Transverse colon (tissue), 4 donors: ENCODE measurements at regions not wholly inside any gene's neighbourhood (a gene's known extent, or its start where the extent isn't known, plus 50 kb on each side); places are given as distances from the start of the nearest gene placed in this dataset.
"Not testable (repeated sequence)": the region's sequence is repeated elsewhere in the genome, so short reads cannot be mapped to it uniquely, and the experiment has no call there.

ENCODE experiments used
- DNase-seq: peaks from one replicate; pipeline ENCODE4 v3.0.0-alpha.2; 2019
- H3K27ac ChIP-seq, 4 donors: fragments of 200-600 bp; sonication (generic); 2 replicates each; pipeline ENCODE4 v1.5.1; 2016 to 2018; ENCODE audit warnings: inconsistent platforms in 4 of 4
- H3K27me3 ChIP-seq: fragments of 200-600 bp; sonication (generic); 2 replicates; pipeline ENCODE4 v1.5.1; 2017; ENCODE audit warnings: inconsistent platforms
- H3K36me3 ChIP-seq, 4 donors: fragments of 200-600 bp; sonication (generic); 2 replicates each; pipeline ENCODE4 v1.5.1; 2017 to 2019; ENCODE audit warnings: inconsistent platforms in 4 of 4
- H3K4me1 ChIP-seq, 4 donors: fragments of 200-600 bp; sonication (generic); 2 replicates each; pipeline ENCODE4 v1.5.1; 2017 to 2020; ENCODE audit warnings: inconsistent platforms in 4 of 4
- H3K4me3 ChIP-seq, 4 donors: fragments of 200-600 bp; sonication (generic); 1 replicate in 1 of 4; 2 replicates in 3 of 4; pipeline versions ENCODE4 v1.5.1 to v1.6.1; 2017 to 2019; ENCODE audit warnings: inconsistent platforms in 4 of 4
- H3K9me3 ChIP-seq, 2 donors: fragments of 200-600 bp; sonication (generic); 2 replicates each; pipeline ENCODE4 v1.5.1; 2017 to 2019; ENCODE audit warnings: inconsistent platforms in 2 of 2
- CTCF ChIP-seq, 5 experiments: fragments of 200-600 bp in 3 of 5; fragments of 450-650 bp in 2 of 5; sonication (generic) in 3 of 5; IDR thresholded peaks; 1 replicate in 2 of 5; 2 replicates in 3 of 5; pipeline ENCODE4 v1.5.1; 2016 to 2017; ENCODE audit warnings: antibody characterized with exemption in 5 of 5, inconsistent platforms in 3 of 5, mild to moderate bottlenecking in 2 of 5, moderate library complexity in 1 of 5
- EP300 ChIP-seq: sonication (generic); formaldehyde crosslinking; IDR thresholded peaks from one replicate; pipeline ENCODE4 v1.6.1; 2017; ENCODE audit warnings: antibody characterized with exemption, low read depth
- POLR2A ChIP-seq: fragments of 450-650 bp; IDR thresholded peaks from one replicate; pipeline ENCODE4 v1.6.1; 2016; ENCODE audit warnings: antibody characterized with exemption, mild to moderate bottlenecking, moderate library complexity
- POLR2AphosphoS5 ChIP-seq, 3 donors: sonication (generic); formaldehyde crosslinking; IDR thresholded peaks; one replicate each; pipeline ENCODE4 v1.6.1; 2016; ENCODE audit warnings: antibody characterized with exemption in 3 of 3
- WGBS, 2 donors: methylation state at CpG; one replicate each; pipeline ENCODE4 v1.1.5; 2018; ENCODE audit warnings: low coverage in 1 of 2; 5-methylcytosine and 5-hydroxymethylcytosine counted together
- in situ Hi-C, 4 donors: fragments of 200-750 bp; cut with MboI; loops; one replicate each; pipeline versions ENCODE4 v1.15.0 to v1.15.1; 2017; ENCODE audit warnings: low sequenced_read_pairs in 3 of 4, low pct_ligation_motif_present in 1 of 4, low pct_unique_long_range_greater_than_20kb in 1 of 4
- intact Hi-C: fragments of 100-400 bp; cut with DNase I; formaldehyde crosslinking; loops from one replicate; pipeline ENCODE4 v1.15.1; 2023; ENCODE audit warnings: low total_unique reads

- in situ Hi-C loops (no loop called here), intact Hi-C loops (loop anchor here (5.0 kb wide), 1 partner anchor 579 kb away; no protein-coding TSS in a partner anchor)
- Histone ChIP-seq H3K27me3 (no peaks in the 10 kb centered on the region), H3K9me3 (no peaks in the 10 kb centered on the region), H3K4me3 (no peak overlapping the region), H3K27ac (no peak overlapping the region), H3K36me3 (no peaks in the 10 kb centered on the region), H3K4me1 (no peaks in the 10 kb centered on the region)
- no peak for DNase-seq
- 67 to 89% methylated on average over 2 of the region's 2 CpGs for WGBS, 2 donors
- TF ChIP-seq POLR2AphosphoS5 (IDR thresholded peaks at IDR 0.05): no peak
- TF ChIP-seq POLR2A: no peak
Observed at GRCh38 chr7:118861581-118861980, 637.1 kb downstream of the ANKRD7 start.

- TF ChIP-seq EP300: no peak
- TF ChIP-seq CTCF (IDR thresholded peaks at IDR 0.05): no peak
- intact Hi-C loops: loop anchor here (5.0 kb wide), 1 partner anchor 580 kb away; no protein-coding TSS in a partner anchor
- DNase-seq: no peak
- Histone ChIP-seq H3K36me3 (no peaks in the 10 kb centered on the region), H3K4me1 (no peaks in the 10 kb centered on the region), H3K27ac (no peak overlapping the region), H3K9me3 (no peaks in the 10 kb centered on the region), H3K4me3 (no peak overlapping the region), H3K27me3 (no peaks in the 10 kb centered on the region)
- in situ Hi-C loops: no loop called here
- 67 to 71% methylated on average over 1 of the region's 1 CpG for WGBS, 2 donors
Observed at GRCh38 chr7:118862740-118863139, 638.2 kb downstream of the ANKRD7 start.

- H3K4me1 ChIP-seq: no peaks in the 10 kb centered on the region
- no peaks in the 10 kb centered on the region for H3K27me3 ChIP-seq
- H3K4me3 ChIP-seq: no peak overlapping the region
- no peaks in the 10 kb centered on the region for H3K9me3 ChIP-seq
- in situ Hi-C loops: no loop called here
- H3K27ac ChIP-seq: no peak overlapping the region
- intact Hi-C loops: loop anchor here (5.0 kb wide), 1 partner anchor 582 kb away; no protein-coding TSS in a partner anchor
- 55 to 75% methylated on average over 2 of the region's 2 CpGs for WGBS, 2 donors
- no peak for TF ChIP-seq POLR2A
- TF ChIP-seq CTCF (IDR thresholded peaks at IDR 0.05): no peak
- no peak for TF ChIP-seq POLR2AphosphoS5 (IDR thresholded peaks at IDR 0.05)
- TF ChIP-seq EP300: no peak
- no peak for DNase-seq
- H3K36me3 ChIP-seq: no peaks in the 10 kb centered on the region
Observed at GRCh38 chr7:118863966-118864365, 639.5 kb downstream of the ANKRD7 start.

- Histone ChIP-seq H3K27me3 (no peaks in the 10 kb centered on the region), H3K4me1 (no peaks in the 10 kb centered on the region), H3K9me3 (no peaks in the 10 kb centered on the region), H3K27ac (no peak overlapping the region), H3K36me3 (no peaks in the 10 kb centered on the region), H3K4me3 (no peak overlapping the region)
- intact Hi-C loops (no loop called here), in situ Hi-C loops (no loop called here)
- TF ChIP-seq POLR2AphosphoS5 (IDR thresholded peaks at IDR 0.05): no peak
- TF ChIP-seq POLR2A: no peak
- no peak for TF ChIP-seq EP300
- TF ChIP-seq CTCF (IDR thresholded peaks at IDR 0.05): no peak
- DNase-seq: no peak
- WGBS, 2 donors: 41 to 56% methylated on average over 3 of the region's 3 CpGs
Observed at GRCh38 chr7:118867860-118868259, 643.4 kb downstream of the ANKRD7 start.

- H3K27me3 ChIP-seq, H3K9me3 ChIP-seq, H3K36me3 ChIP-seq, H3K27ac ChIP-seq, intact Hi-C loops, DNase-seq, H3K4me3 ChIP-seq, H3K4me1 ChIP-seq, in situ Hi-C loops: not testable (repeated sequence)
- WGBS, 2 donors: 56 to 75% methylated on average over 2 of the region's 2 CpGs
Observed at GRCh38 chr7:118869141-118869540, 644.6 kb downstream of the ANKRD7 start.
